KMS-11 (cell line): ENCODE measurements at regions not wholly inside any gene's neighbourhood (a gene's known extent, or its start where the extent isn't known, plus 50 kb on each side); places are given as distances from the start of the nearest gene placed in this dataset.

Experiments used
- H2AFZ ChIP-seq: fragments of 200-600 bp; sonication (generic); 2 replicates; pipeline ENCODE4 v1.6.1; 2016; ENCODE audit warnings: antibody characterized with exemption, mixed run types, low read depth
- H3K27ac ChIP-seq: fragments of 200-600 bp; sonication (generic); 2 replicates; pipeline ENCODE4 v1.6.1; 2016; ENCODE audit warnings: mild to moderate bottlenecking, mixed run types
- H3K27me3 ChIP-seq: fragments of 200-600 bp; sonication (generic); 2 replicates; pipeline ENCODE4 v1.6.1; 2017; ENCODE audit warnings: mild to moderate bottlenecking, low read depth, mixed run types, moderate library complexity; ENCODE audit not compliant: insufficient read depth
- H3K36me3 ChIP-seq: fragments of 200-600 bp; sonication (generic); 2 replicates; pipeline ENCODE4 v1.6.1; 2017; ENCODE audit warnings: mild to moderate bottlenecking, mixed run types; ENCODE audit not compliant: insufficient read depth
- H3K4me1 ChIP-seq: fragments of 200-600 bp; sonication (generic); 2 replicates; pipeline ENCODE4 v1.6.1; 2016; ENCODE audit warnings: mild to moderate bottlenecking, low read depth, mixed run types; ENCODE audit not compliant: poor library complexity, severe bottlenecking
- H3K4me2 ChIP-seq: fragments of 200-600 bp; sonication (generic); 2 replicates; pipeline ENCODE4 v1.7.0; 2016; ENCODE audit warnings: mild to moderate bottlenecking, mixed run types
- H3K4me3 ChIP-seq: fragments of 200-600 bp; sonication (generic); IDR thresholded peaks from 2 replicates; pipeline ENCODE4 v1.6.1; 2017; ENCODE audit warnings: low read depth, low read length, mixed read lengths; ENCODE audit not compliant: insufficient read depth
- H3K79me2 ChIP-seq: fragments of 200-600 bp; sonication (generic); 2 replicates; pipeline ENCODE4 v1.6.1; 2016; ENCODE audit warnings: low read depth, mixed run types; ENCODE audit not compliant: insufficient read depth
- H3K9ac ChIP-seq: fragments of 200-600 bp; sonication (generic); 2 replicates; pipeline ENCODE4 v1.6.1; 2016; ENCODE audit warnings: mild to moderate bottlenecking, mixed run types
- H4K20me1 ChIP-seq: fragments of 200-600 bp; sonication (generic); 2 replicates; pipeline ENCODE4 v1.6.1; 2016; ENCODE audit warnings: mild to moderate bottlenecking, mixed run types; ENCODE audit not compliant: insufficient read depth
- TF ChIP-seq, protein P1 (sequence below): fragments of 200-600 bp; sonication (generic); conservative IDR thresholded peaks from 2 replicates; pipeline ENCODE4 v1.6.1; 2017; ENCODE audit warnings: low read depth, mild to moderate bottlenecking, antibody characterized with exemption, low read length, moderate library complexity, mixed read lengths

DNA sequence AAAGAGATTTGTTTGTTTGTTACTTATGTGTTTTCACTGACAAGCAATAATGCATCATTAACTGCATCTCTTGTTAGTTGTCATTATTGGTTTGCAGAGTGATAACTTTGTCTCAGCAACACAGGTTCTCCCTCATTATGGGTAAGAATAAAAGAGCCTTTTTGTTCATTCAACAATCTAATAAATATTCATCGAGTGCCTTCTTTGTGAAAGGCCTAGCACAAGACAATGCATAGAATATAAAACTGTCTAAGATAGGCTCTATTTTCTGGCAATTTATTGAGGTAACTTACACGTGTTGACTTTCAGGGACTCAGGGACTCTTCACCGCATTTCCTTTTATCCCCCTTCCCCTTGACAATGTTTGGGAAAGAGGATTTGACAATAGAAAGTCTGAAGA, 95.5 kb upstream of the KRR1 start:
- H3K36me3 ChIP-seq: no peaks in the 10 kb centered on the region
- no peak overlapping the region for H2AFZ ChIP-seq
- no peak overlapping the region for H3K27ac ChIP-seq
- H3K4me1 ChIP-seq: no peaks in the 10 kb centered on the region
- TF ChIP-seq, protein P1, sequence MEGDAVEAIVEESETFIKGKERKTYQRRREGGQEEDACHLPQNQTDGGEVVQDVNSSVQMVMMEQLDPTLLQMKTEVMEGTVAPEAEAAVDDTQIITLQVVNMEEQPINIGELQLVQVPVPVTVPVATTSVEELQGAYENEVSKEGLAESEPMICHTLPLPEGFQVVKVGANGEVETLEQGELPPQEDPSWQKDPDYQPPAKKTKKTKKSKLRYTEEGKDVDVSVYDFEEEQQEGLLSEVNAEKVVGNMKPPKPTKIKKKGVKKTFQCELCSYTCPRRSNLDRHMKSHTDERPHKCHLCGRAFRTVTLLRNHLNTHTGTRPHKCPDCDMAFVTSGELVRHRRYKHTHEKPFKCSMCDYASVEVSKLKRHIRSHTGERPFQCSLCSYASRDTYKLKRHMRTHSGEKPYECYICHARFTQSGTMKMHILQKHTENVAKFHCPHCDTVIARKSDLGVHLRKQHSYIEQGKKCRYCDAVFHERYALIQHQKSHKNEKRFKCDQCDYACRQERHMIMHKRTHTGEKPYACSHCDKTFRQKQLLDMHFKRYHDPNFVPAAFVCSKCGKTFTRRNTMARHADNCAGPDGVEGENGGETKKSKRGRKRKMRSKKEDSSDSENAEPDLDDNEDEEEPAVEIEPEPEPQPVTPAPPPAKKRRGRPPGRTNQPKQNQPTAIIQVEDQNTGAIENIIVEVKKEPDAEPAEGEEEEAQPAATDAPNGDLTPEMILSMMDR: no peak
- no peaks in the 10 kb centered on the region for H3K79me2 ChIP-seq
- no peak overlapping the region for H3K4me3 ChIP-seq
- H3K4me2 ChIP-seq: no peak overlapping the region
- H3K27me3 ChIP-seq: no peaks in the 10 kb centered on the region
- H4K20me1 ChIP-seq: no peaks in the 10 kb centered on the region
- no peak overlapping the region for H3K9ac ChIP-seq

- Histone ChIP-seq H3K4me2 (no peak overlapping the region), H3K79me2 (no peaks in the 10 kb centered on the region), H3K9ac (no peak overlapping the region), H3K4me1 (no peaks in the 10 kb centered on the region), H4K20me1 (no peaks in the 10 kb centered on the region), H3K27me3 (no peaks in the 10 kb centered on the region), H3K4me3 (no peak overlapping the region), H3K27ac (no peak overlapping the region), H3K36me3 (no peaks in the 10 kb centered on the region), H2AFZ (no peak overlapping the region)
- TF ChIP-seq, protein P1: no peak
Observed at GRCh38 chr12:75606151-75606550, 94.7 kb upstream of the KRR1 start.

DNA sequence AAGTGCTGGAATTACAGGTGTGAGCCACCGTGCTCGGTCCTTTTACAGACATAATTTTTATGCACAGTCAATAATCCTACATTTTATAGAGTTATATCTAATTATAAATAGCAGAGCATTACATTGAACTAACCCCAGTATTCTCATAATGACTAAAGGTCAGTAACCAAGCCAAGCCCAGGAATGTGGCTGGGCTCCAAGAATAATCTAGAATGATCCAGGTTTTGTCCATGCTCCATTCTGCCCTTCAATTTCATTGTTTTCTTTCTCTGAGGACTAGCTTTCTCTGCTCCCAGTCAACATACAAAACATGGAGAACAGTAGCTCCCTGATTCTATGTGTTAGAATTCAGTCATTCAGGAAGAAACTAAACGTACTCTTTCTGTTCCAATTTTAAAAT, 92.1 kb upstream of the KRR1 start:
- Histone ChIP-seq H3K79me2 (no peaks in the 10 kb centered on the region), H3K27me3 (no peaks in the 10 kb centered on the region), H3K4me3 (no peak overlapping the region), H3K4me1 (no peaks in the 10 kb centered on the region), H3K36me3 (no peaks in the 10 kb centered on the region), H3K27ac (no peak overlapping the region), H3K9ac (no peak overlapping the region), H3K4me2 (no peak overlapping the region), H2AFZ (no peak overlapping the region), H4K20me1 (no peaks in the 10 kb centered on the region)
- TF ChIP-seq, protein P1: no peak

GRCh38 chr12:75602106-75602505, 90.7 kb upstream of the KRR1 start:
- Histone ChIP-seq H3K4me3 (no peak overlapping the region), H3K79me2 (no peaks in the 10 kb centered on the region), H4K20me1 (no peaks in the 10 kb centered on the region), H2AFZ (no peak overlapping the region), H3K4me1 (no peaks in the 10 kb centered on the region), H3K36me3 (no peaks in the 10 kb centered on the region), H3K27me3 (no peaks in the 10 kb centered on the region), H3K27ac (no peak overlapping the region), H3K9ac (no peak overlapping the region), H3K4me2 (no peak overlapping the region)
- TF ChIP-seq, protein P1: no peak
